DMS79 treated with DMSO at 0.1 percent for 48 hours (cell line): ENCODE measurements at regions not wholly inside any gene's neighbourhood (a gene's known extent, or its start where the extent isn't known, plus 50 kb on each side); places are given as distances from the start of the nearest gene placed in this dataset.
"Not testable (repeated sequence)": the region's sequence is repeated elsewhere in the genome, so short reads cannot be mapped to it uniquely, and the experiment has no call there.

Source experiments
- DNase-seq: peaks from one replicate; lab custom pipeline; 2025; lab: John Stamatoyannopoulos, UW

- DNase-seq: no peak
Measured at GRCh38 chr21:32090956-32091355, 187.9 kb downstream of the MIS18A start.

GRCh38 chr21:32089766-32090165 is 189.1 kb downstream of the MIS18A start:
- DNase-seq: no peak

DNA sequence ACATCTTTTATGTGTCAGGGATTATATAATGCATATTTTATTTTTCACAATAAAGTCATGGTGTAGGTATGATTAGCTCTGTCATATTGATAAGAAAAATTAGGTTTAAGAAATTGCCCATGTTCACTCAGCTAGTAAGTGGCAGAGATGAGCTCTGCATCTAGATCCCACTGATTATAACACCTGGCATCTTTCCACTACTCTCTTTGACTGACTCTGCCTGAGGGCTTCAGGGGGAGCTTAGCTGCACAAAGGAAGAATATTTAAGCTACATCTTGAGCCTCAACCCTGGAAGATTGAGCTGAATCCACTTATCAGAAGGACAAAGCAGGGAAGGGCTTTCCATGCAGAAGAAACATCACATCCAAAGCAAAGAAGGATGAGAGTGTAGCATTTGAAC is 190.4 kb downstream of the MIS18A start:
- DNase-seq: peak; percentile 58

GRCh38 chr21:32087447-32087846 is 191.4 kb downstream of the MIS18A start:
- DNase-seq: no peak

DNA sequence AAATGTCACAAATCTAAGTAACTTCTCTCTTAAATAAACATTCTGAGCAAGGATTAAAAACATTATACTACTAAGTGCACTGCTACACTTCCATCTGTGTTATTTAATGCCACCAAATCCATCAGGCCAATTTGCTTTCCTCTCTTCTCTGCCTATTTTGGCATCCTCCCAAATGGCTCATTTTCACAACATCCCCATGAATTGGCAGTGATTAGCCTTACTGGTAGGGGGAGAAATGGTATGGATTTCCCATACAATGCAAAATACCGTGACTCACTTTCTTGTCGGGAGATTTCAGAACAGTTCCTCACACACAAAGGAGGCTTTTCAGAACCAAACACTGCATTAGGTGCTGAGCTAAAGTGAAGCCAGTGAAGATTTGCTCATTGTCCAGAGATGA is 195.7 kb downstream of the MIS18A start:
- DNase-seq: peak; percentile 84

GRCh38 chr21:32082466-32082865 is 196.4 kb downstream of the MIS18A start:
- DNase-seq: no peak

DNA sequence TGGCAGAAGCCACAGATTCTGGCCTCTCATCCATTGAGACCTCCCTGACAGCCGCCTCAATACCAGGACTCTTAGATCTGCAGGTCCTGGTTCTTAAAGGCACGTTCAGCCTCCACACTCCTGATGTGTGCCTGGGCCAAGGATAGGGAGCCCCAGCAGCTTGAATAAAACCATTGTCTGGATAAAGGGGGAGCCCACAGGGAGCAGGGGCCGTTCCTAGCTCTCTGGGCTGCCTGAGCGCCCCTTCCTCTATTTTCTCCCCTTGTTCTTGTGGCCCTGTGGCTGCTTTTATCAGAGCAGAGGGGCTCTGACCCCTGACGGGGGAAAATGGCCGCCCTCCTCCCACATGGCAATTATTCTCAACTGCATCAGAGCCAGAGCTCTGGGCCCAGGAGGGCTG is 200.8 kb downstream of the HUNK start:
- DNase-seq: no peak

- DNase-seq: no peak
Measured at GRCh38 chr21:32073190-32073589, 200.4 kb downstream of the HUNK start.

DNA sequence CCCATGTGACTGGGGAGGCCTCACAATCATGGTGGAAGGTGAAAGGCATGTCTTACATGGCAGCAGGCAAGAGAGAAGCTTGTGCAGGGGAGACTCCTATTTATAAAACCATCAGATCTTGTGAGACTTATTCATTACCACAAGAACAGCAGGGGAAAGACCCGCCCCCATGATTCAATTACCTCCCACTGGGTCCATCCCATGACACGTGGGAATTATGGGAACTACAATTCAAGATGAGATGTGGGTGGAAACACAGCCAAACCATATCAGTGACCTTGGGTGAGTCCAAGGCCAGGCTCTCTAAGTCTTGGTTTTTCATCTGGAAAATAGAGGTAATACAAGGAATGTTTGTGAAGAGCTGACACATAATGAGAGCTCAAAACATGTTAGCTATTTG is 198.8 kb downstream of the HUNK start:
- not testable (repeated sequence) for DNase-seq

GRCh38 chr21:32070676-32071330 is 198.0 kb downstream of the HUNK start:
- DNase-seq: no peak

- DNase-seq: no peak
Measured at GRCh38 chr21:32070126-32070525, 197.3 kb downstream of the HUNK start.

GRCh38 chr21:32065654-32066053 is 192.8 kb downstream of the HUNK start:
- no peak for DNase-seq

DNA sequence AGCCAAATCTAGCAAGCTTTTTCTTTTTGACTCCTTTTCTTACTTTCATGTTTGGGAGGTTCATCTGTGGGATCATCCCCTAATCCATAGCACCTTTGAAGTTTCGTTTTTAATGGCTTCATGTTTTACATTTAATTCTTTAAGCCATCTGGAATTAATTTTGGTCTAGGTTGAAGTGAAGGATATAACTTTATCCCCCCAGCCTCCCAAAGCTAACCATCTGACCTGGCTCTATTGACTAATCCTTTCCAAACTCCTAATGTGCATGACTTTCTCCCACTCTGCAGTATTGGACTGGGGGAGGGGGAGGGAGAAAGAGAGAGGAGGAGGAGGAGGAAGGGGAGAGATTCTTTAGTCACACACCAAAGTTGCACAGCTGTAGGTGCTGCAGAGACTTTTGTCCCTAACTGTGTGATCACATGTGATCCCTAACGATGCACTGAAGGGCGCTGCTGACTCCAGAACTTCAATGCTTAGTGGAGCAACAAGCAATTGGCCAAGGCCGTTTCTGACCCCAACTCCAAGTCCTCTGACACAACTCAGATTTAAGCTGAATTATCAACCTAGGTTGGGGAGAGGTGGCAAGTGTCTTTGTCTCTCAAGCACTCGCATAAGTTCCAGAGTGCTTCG is 191.6 kb downstream of the HUNK start:
- DNase-seq: no peak

- DNase-seq: no peak
Measured at GRCh38 chr21:32062591-32063227, 189.9 kb downstream of the HUNK start.

DNA sequence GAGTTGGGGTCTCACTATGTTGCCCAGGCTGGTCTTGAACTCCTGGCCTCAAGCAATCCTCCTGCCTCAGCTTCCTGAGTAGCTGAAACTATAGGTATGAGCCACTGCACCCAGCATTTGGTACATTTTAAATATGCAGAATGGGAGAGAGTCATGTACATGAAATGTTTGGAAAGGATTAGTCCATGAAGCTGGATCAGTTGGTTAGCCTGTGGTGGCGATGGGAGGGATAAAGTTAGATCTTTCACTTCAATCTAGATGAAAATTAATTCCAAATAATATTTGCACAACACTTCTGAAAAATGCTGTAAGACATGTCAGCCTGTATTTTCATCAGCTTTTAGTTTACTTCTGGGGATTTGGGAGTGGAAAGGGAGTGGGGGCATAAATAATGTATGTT is 188.9 kb downstream of the HUNK start:
- no peak for DNase-seq

DNA sequence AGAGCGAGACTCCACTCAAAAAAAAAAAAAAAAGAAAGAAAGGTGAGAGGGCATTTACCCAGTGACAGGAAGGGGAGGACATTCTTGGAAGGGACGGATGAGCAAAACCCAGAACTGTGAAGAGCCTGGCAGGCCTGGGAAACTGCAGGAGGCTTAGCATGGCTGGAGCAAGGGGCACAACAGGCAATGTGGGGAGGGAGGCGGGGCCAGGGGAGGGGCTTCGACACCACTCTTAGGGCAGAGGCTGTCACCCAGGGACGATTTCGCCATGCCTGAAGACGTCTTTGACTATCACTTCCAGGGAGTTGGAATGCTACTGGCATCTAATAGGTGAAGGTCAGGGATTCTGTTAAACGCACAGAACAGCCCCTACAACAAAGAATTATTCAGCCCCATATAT is 184.0 kb downstream of the HUNK start:
- DNase-seq: no peak

GRCh38 chr21:32055305-32055704 is 182.5 kb downstream of the HUNK start:
- no peak for DNase-seq
